WTC11 (cell line): ENCODE measurements at regions not wholly inside any gene's neighbourhood (a gene's known extent, or its start where the extent isn't known, plus 50 kb on each side); places are given as distances from the start of the nearest gene placed in this dataset.

Experiments used
- ATAC-seq: fragments of 200-7000 bp; cut with Tn5 transposase; 2 replicates; pipeline ENCODE4 v1.10.0; 2021; ENCODE audit warnings: mild to moderate bottlenecking, moderate library complexity
- CTCF ChIA-PET: fragments of 300-600 bp; sonication (Branson Sonifier 250); formaldehyde crosslinking; loops from one replicate; lab custom pipeline; 2021; ENCODE audit warnings: antibody characterized with exemption; lab: Charles Lee
- POLR2A ChIA-PET: fragments of 350-600 bp; sonication (Branson Sonifier 250); formaldehyde crosslinking; loops from one replicate; lab custom pipeline; 2021; ENCODE audit warnings: antibody characterized with exemption; lab: Charles Lee
- DNase-seq: peaks from one replicate; pipeline ENCODE4 v3.0.0; 2021; ENCODE audit warnings: low spot score
- H3K27ac Mint-ChIP-seq: 2 replicates; pipeline ENCODE4 v1.8.0; 2021; ENCODE audit warnings: mixed read lengths
- H3K27me3 Mint-ChIP-seq: 2 replicates; pipeline ENCODE4 v1.8.0; 2021; ENCODE audit warnings: low read depth, mild to moderate bottlenecking, moderate library complexity, mixed read lengths
- H3K36me3 Mint-ChIP-seq: 2 replicates; pipeline ENCODE4 v1.8.0; 2021; ENCODE audit warnings: mixed read lengths
- H3K4me1 Mint-ChIP-seq: 2 replicates; pipeline ENCODE4 v1.8.0; 2022; ENCODE audit warnings: mixed read lengths
- H3K4me3 Mint-ChIP-seq: 2 replicates; pipeline ENCODE4 v1.8.0; 2021; ENCODE audit warnings: mild to moderate bottlenecking, moderate library complexity, mixed read lengths
- H3K9me3 Mint-ChIP-seq: 2 replicates; pipeline ENCODE4 v1.8.0; 2021; ENCODE audit warnings: mixed read lengths
- AFF4 ChIP-seq: sonication (generic); formaldehyde crosslinking; IDR thresholded peaks from 2 replicates; pipeline ENCODE4 v1.8.1; 2023; ENCODE audit warnings: mild to moderate bottlenecking, missing genetic modification reagents, borderline replicate concordance
- ELF4 ChIP-seq: sonication (generic); formaldehyde crosslinking; IDR thresholded peaks from 2 replicates; pipeline ENCODE4 v1.8.1; 2022; ENCODE audit warnings: low read depth, mild to moderate bottlenecking, moderate library complexity, missing genetic modification reagents
- ETV6 ChIP-seq: sonication (generic); formaldehyde crosslinking; IDR thresholded peaks from 2 replicates; pipeline ENCODE4 v1.8.1; 2022; ENCODE audit warnings: mild to moderate bottlenecking, missing genetic modification reagents
- FOXK1 ChIP-seq: sonication (generic); formaldehyde crosslinking; IDR thresholded peaks from 2 replicates; pipeline ENCODE4 v1.8.0; 2022; ENCODE audit warnings: mild to moderate bottlenecking, moderate library complexity, missing genetic modification reagents
- GTF2I ChIP-seq: fragments of 250-450 bp; sonication (Bioruptor Pico); conservative IDR thresholded peaks from 2 replicates; pipeline ENCODE4 v1.4.0; 2021; ENCODE audit warnings: mild to moderate bottlenecking
- IRF2 ChIP-seq: sonication (generic); formaldehyde crosslinking; IDR thresholded peaks from 2 replicates; pipeline ENCODE4 v1.8.0; 2022; ENCODE audit warnings: low read depth, missing genetic modification reagents, borderline replicate concordance
- JAZF1 ChIP-seq: fragments of 250-450 bp; sonication (Bioruptor Pico); IDR thresholded peaks from 2 replicates; pipeline ENCODE4 v1.9.0; 2021; ENCODE audit warnings: moderate library complexity, mild to moderate bottlenecking, inconsistent platforms
- NR2C2 ChIP-seq: sonication (generic); formaldehyde crosslinking; IDR thresholded peaks from 2 replicates; pipeline ENCODE4 v1.8.0; 2022; ENCODE audit warnings: mild to moderate bottlenecking, missing genetic modification reagents
- OVOL2 ChIP-seq: fragments of 250-450 bp; sonication (Bioruptor Pico); IDR thresholded peaks from 2 replicates; pipeline ENCODE4 v1.9.0; 2021; ENCODE audit warnings: mild to moderate bottlenecking, borderline replicate concordance
- PRRX2 ChIP-seq: fragments of 250-450 bp; sonication (Bioruptor Pico); IDR thresholded peaks from 2 replicates; pipeline ENCODE4 v1.8.0; 2021; ENCODE audit warnings: mild to moderate bottlenecking
- SMAD3 ChIP-seq: sonication (generic); formaldehyde crosslinking; IDR thresholded peaks from 2 replicates; pipeline ENCODE4 v1.8.0; 2022; ENCODE audit warnings: missing genetic modification reagents, mild to moderate bottlenecking, borderline replicate concordance
- SP1 ChIP-seq: sonication (generic); formaldehyde crosslinking; conservative IDR thresholded peaks from 2 replicates; pipeline ENCODE4 v1.8.1; 2022; ENCODE audit warnings: missing genetic modification reagents
- TCF7 ChIP-seq: sonication (generic); formaldehyde crosslinking; IDR thresholded peaks from 2 replicates; pipeline ENCODE4 v1.8.0; 2022; ENCODE audit warnings: mild to moderate bottlenecking, low read depth, missing genetic modification reagents, moderate library complexity
- TEAD4 ChIP-seq: sonication (generic); formaldehyde crosslinking; IDR thresholded peaks from 2 replicates; pipeline ENCODE4 v1.8.0; 2022; ENCODE audit warnings: mild to moderate bottlenecking, missing genetic modification reagents
- TP53 ChIP-seq: sonication (generic); formaldehyde crosslinking; IDR thresholded peaks from 2 replicates; pipeline ENCODE4 v1.8.1; 2023; ENCODE audit warnings: mild to moderate bottlenecking, missing genetic modification reagents
- ZBTB21 ChIP-seq: sonication (generic); formaldehyde crosslinking; IDR thresholded peaks from 2 replicates; pipeline ENCODE4 v1.8.1; 2023; ENCODE audit warnings: mild to moderate bottlenecking, missing genetic modification reagents, borderline replicate concordance
- ZNF138 ChIP-seq: sonication (generic); formaldehyde crosslinking; conservative IDR thresholded peaks from 2 replicates; pipeline ENCODE4 v1.8.1; 2022; ENCODE audit warnings: mild to moderate bottlenecking, moderate library complexity, missing genetic modification reagents
- ZNF263 ChIP-seq: sonication (generic); formaldehyde crosslinking; IDR thresholded peaks from 2 replicates; pipeline ENCODE4 v1.8.1; 2022; ENCODE audit warnings: low read depth, mild to moderate bottlenecking, moderate library complexity, missing genetic modification reagents
- ZNF416 ChIP-seq: fragments of 250-450 bp; sonication (Bioruptor Pico); IDR thresholded peaks from 2 replicates; pipeline ENCODE4 v1.9.0; 2021; ENCODE audit warnings: mild to moderate bottlenecking, inconsistent platforms
- TF ChIP-seq, protein P1 (sequence below): sonication (generic); formaldehyde crosslinking; IDR thresholded peaks from 2 replicates; pipeline ENCODE4 v1.8.0; 2023; ENCODE audit warnings: mild to moderate bottlenecking, missing genetic modification reagents
- TF ChIP-seq, protein P2 (sequence below): sonication (generic); formaldehyde crosslinking; IDR thresholded peaks from 2 replicates; pipeline ENCODE4 v1.8.1; 2023; ENCODE audit warnings: mild to moderate bottlenecking, missing genetic modification reagents, moderate library complexity
- TF ChIP-seq, protein P3 (sequence below): fragments of 250-450 bp; sonication (Bioruptor Pico); conservative IDR thresholded peaks from 2 replicates; pipeline ENCODE4 v1.9.0; 2021; ENCODE audit warnings: mild to moderate bottlenecking
- TF ChIP-seq, protein P4 (sequence below): fragments of 250-450 bp; sonication (Bioruptor Pico); IDR thresholded peaks from 2 replicates; pipeline ENCODE4 v1.8.0; 2021; ENCODE audit warnings: mild to moderate bottlenecking

GRCh38 chr6:51553246-51554015 lies 534.0 kb downstream of the PKHD1 start:
- DNase-seq = no peak
- no peak for ATAC-seq
- CTCF ChIA-PET = no interaction called here

GRCh38 chr6:51554029-51554428 lies 533.4 kb downstream of the PKHD1 start:
- peaks cover 20% of the 10 kb centered on the region for H3K4me1 Mint-ChIP-seq
- DNase-seq = no peak
- no peak overlapping the region for H3K27ac Mint-ChIP-seq
- TF ChIP-seq NR2C2 (CRISPR knock-in tag) (no peak), ZNF138 (no peak), JAZF1 (no peak), FOXK1 (CRISPR knock-in tag) (no peak), GTF2I (CRISPR knock-in tag) (no peak), TP53 (CRISPR knock-in tag) (no peak), PRRX2 (CRISPR knock-in tag) (no peak), ETV6 (no peak), ZNF263 (CRISPR knock-in tag) (no peak), ELF4 (CRISPR knock-in tag) (no peak), TEAD4 (CRISPR knock-in tag) (no peak)
- TF ChIP-seq, protein P1, sequence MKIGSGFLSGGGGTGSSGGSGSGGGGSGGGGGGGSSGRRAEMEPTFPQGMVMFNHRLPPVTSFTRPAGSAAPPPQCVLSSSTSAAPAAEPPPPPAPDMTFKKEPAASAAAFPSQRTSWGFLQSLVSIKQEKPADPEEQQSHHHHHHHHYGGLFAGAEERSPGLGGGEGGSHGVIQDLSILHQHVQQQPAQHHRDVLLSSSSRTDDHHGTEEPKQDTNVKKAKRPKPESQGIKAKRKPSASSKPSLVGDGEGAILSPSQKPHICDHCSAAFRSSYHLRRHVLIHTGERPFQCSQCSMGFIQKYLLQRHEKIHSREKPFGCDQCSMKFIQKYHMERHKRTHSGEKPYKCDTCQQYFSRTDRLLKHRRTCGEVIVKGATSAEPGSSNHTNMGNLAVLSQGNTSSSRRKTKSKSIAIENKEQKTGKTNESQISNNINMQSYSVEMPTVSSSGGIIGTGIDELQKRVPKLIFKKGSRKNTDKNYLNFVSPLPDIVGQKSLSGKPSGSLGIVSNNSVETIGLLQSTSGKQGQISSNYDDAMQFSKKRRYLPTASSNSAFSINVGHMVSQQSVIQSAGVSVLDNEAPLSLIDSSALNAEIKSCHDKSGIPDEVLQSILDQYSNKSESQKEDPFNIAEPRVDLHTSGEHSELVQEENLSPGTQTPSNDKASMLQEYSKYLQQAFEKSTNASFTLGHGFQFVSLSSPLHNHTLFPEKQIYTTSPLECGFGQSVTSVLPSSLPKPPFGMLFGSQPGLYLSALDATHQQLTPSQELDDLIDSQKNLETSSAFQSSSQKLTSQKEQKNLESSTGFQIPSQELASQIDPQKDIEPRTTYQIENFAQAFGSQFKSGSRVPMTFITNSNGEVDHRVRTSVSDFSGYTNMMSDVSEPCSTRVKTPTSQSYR (CRISPR knock-in tag) = no peak

More at GRCh38 chr6:51553246-51554015, 534.0 kb downstream of the PKHD1 start:
- no peak overlapping the region for H3K4me3 Mint-ChIP-seq
- H3K27me3 Mint-ChIP-seq = no peaks in the 10 kb centered on the region
- H3K36me3 Mint-ChIP-seq = no peaks in the 10 kb centered on the region
- no peaks in the 10 kb centered on the region for H3K9me3 Mint-ChIP-seq
- H3K27ac Mint-ChIP-seq = no peak overlapping the region
- H3K4me1 Mint-ChIP-seq = peaks cover 15% of the 10 kb centered on the region
- POLR2A ChIA-PET = no interaction called here
- TF ChIP-seq IRF2 (CRISPR knock-in tag) (no peak), AFF4 (CRISPR knock-in tag) (no peak), FOXK1 (CRISPR knock-in tag) (no peak), NR2C2 (CRISPR knock-in tag) (no peak), ZBTB21 (no peak), SMAD3 (CRISPR knock-in tag) (no peak), SP1 (CRISPR knock-in tag) (no peak), TCF7 (CRISPR knock-in tag) (no peak), ZNF416 (CRISPR knock-in tag) (no peak), OVOL2 (CRISPR knock-in tag) (no peak)
- TF ChIP-seq, protein P2, sequence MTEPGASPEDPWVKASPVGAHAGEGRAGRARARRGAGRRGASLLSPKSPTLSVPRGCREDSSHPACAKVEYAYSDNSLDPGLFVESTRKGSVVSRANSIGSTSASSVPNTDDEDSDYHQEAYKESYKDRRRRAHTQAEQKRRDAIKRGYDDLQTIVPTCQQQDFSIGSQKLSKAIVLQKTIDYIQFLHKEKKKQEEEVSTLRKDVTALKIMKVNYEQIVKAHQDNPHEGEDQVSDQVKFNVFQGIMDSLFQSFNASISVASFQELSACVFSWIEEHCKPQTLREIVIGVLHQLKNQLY (CRISPR knock-in tag) = no peak
- TF ChIP-seq, protein P3, sequence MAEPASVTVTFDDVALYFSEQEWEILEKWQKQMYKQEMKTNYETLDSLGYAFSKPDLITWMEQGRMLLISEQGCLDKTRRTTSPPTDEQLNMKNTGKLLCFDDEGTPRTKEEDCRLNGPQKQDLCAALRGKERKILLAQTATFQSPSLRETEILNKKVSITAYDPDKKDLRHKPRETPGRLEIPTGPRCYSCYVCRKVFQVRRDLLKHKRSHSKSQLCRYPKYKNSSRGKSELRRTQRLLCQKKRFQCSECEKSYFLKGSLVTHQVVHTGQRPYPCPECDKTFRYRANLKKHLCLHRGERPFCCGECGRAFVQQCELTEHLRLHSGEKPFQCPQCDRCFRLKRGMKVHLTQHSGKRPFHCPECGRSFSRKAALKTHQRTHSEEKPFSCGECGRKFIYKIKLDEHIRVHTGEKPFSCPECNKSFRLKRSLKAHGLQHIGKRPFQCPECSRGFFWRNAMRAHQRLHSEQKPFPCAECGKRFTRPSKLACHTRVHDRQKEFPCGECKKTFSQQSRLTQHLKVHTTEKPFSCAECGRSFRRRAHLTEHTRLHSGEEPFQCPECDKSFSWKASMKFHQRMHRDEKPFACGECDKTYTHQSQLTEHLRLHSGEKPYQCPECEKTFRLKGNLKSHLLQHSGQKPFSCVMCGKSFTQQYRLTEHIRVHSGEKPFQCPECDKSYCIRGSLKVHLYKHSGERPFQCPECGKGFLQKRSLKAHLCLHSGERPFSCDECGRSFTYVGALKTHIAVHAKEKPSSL (CRISPR knock-in tag) = no peak
- TF ChIP-seq, protein P4, sequence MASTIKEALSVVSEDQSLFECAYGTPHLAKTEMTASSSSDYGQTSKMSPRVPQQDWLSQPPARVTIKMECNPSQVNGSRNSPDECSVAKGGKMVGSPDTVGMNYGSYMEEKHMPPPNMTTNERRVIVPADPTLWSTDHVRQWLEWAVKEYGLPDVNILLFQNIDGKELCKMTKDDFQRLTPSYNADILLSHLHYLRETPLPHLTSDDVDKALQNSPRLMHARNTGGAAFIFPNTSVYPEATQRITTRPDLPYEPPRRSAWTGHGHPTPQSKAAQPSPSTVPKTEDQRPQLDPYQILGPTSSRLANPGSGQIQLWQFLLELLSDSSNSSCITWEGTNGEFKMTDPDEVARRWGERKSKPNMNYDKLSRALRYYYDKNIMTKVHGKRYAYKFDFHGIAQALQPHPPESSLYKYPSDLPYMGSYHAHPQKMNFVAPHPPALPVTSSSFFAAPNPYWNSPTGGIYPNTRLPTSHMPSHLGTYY (CRISPR knock-in tag) = no peak

More at GRCh38 chr6:51554029-51554428, 533.4 kb downstream of the PKHD1 start:
- POLR2A ChIA-PET = no interaction called here
- CTCF ChIA-PET = no interaction called here
- Mint-ChIP-seq H3K4me3 (no peak overlapping the region), H3K9me3 (no peaks in the 10 kb centered on the region), H3K36me3 (no peaks in the 10 kb centered on the region), H3K27me3 (no peaks in the 10 kb centered on the region)
- no peak; the same call in none of the 2 replicates for ATAC-seq
